ENCODE measurements at regions not wholly inside any gene's neighbourhood (a gene's known extent, or its start where the extent isn't known, plus 50 kb on each side); places are given as distances from the start of the nearest gene placed in this dataset.

DNA sequence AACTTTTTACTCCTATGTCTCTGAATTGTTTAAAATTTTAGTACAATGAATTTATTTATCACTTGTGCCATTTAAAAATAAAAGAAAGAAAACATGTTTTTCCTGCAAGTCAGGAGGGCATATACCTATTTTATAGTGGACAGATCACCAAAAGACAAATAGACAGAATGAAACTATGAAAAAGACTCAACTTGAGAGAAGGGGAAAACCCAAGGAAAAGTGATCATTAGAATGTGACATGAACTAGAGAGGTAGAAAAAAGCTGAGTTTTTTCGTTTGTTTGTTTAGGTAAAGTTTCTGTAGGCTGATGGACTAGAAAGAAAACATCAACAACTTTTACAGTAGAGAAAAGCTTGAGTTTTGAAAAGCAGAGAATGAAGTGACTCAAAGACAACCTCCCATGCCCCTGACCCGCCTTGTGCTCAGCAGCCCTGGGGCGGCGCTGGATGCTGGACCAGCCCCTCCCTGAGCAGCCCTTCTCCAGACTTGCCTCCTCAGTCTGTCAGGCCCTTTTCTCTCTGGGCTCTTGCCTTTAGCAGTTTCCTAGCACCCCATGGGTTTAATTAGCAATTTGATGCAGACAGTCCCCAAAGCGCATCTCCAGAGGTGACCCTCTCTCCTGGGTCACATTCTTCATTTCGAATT lies 95.1 kb upstream of the ARID2 start:
- DNase-seq: no peak

- no peak for DNase-seq
These were observed 92.3 kb upstream of the ARID2 start for GRCh38 chr12:45637242-45637641.

DNA sequence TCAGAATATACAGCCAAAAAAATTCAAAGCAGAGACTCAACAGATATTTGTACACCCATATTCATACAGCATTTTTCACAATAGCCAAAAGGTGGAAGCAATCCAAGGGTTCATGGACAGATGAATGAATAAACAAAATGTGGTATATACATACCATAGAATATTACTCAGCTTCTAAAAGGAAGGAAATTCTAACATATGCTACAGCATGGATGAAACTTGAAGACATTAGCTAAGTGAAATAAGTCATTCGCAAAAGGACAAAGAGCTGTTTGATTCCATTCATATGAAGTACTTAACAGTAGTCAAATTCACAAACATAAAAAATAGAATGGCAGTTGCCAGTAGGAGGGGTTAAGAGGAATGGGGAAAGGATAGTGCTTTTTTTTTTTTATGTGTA lies 91.8 kb upstream of the ARID2 start:
- no peak for DNase-seq

DNA sequence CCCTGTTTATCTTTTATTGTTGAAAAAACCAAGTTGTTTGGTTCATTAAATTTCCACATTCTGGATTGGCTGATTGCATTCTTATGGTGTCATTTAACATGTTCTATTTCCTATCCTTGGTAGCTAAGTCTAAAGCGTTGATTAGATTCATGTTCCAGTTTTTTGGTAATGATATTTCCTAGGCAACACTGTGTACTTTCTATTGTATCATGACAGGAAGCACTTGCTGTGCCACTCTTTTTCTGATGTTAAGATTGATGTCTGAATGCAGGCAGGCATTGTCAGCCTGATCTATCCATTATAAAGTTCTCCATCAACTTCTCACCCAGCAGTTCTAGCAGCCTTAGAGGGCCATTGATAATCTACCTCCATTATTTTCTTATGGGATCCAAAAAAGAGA lies 91.1 kb upstream of the ARID2 start:
- peak; percentile 7 for DNase-seq

DNA sequence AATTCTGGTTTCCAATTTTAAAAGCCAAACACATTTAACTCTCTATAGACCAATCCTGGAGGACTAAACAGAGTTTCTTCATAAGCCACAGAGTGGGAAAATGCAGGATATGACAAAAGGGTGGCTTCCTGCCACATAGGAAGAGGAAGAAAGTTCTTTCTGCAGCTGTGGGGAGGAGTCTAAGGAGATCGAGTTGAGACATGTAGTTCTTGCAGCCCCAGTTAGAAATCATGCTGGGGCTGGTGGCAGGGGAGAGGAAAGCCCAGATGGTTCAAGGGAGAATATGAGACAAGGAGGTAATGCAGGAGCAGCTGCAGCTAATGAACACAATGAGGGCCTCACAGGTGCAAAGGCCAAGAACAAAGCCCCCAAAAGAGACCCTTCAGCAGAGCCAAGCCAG lies 85.0 kb upstream of the ARID2 start:
- DNase-seq: no peak

DNA sequence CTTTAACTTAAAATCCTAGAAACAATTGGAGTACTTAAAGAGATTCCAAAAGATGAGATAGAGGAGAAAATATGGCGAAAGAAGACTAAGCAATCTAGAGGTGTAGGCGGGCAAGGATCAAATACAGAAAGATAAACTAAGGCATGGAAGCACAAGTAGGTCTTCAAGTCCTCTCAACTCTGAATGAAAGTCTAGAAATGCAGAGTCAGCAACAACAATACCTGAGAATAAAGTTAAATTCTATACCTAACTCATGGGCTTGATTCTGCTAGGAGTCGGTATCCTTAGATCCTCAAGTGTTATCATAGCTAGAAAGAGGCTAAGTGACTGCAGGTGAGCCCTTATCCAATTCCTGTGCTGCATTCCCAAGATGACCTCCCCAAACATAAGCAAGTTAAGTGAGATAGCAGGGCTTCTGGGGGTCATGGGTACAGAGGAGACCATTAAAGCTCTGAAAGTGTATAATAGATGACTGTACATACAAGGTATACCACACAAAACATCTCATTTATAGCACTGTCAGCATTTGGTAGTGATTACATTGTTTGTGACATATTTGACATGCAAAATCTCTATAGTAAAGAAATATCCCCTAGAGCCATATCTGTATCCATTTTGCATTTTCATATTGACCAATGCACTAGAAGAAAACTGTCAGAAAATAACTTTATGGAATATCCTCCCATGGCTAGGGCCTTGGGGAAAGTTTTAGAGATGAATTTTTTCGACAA lies 82.5 kb upstream of the ARID2 start:
- DNase-seq: no peak

GRCh38 chr12:45648070-45648469 lies 81.4 kb upstream of the ARID2 start:
- DNase-seq: no peak

DNA sequence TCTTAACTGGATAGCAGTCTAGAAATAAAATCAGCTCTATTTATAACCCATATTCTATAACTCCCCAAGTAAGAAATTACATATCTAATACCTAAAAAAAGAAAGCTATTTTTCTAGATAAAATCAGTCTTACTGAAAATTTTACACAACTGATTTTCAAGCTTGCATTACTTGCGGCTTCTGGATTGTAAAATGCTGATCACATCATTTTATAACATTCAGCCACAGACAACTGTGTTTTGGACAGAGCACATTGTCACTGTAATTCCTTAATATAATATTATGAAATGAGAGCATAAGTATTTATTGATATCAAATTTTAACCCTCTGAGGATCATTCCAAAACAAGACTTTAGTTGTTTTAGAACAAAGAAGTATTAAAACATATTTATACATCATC lies 78.5 kb upstream of the ARID2 start:
- DNase-seq: no peak

DNA sequence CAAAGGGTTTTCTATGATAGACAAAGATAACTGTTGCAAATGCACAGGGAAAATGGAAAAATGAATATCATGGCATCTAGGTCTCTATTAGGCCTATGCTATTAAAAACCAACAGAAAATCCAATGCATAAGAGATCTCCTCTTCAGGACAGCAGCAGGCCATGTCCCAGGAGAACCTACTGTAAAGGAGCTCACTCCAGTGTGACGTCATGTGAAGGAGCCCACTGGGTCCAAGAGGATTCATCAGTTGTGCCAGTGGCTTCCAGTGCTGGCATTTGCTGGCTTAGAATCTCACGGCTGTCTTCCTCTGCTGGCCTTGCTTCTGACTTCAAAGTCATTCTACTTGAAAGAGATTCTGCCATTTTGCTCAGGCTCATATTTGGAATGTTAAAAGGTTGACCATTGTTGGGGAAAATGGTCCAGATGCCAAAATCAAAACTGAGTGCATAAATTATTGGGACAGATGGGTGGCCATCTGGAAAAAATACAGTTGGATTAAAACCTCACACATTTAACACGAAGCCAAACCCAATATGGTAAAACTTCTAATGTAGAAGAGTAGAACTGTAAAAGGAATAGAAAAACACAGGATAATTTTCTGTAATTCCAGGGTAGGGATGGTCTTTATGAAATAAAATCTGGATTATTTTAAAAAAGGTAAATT lies 75.4 kb upstream of the ARID2 start:
- no peak for DNase-seq

DNA sequence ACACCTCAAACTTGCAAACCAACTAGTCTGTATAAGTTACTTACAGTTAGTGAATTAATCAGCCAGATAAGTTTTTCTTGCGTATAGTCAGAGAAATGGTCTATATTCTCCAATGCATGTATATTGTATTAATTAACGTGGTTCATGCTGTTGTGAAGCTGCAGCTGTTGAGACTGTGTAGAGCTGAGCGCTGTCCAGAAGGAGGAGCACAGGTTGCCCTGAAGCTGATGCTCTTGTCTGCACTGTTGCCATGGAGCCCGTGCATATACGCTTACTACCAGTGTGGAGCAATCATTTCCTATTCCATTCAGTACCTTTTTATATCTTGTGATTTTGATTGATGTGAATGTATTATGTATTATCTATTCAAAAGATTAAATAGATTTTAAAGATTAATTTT lies 74.3 kb upstream of the ARID2 start:
- peak; percentile 13 for DNase-seq

- no peak for DNase-seq
These were observed 73.8 kb upstream of the ARID2 start for GRCh38 chr12:45655743-45656142.

GRCh38 chr12:45658020-45658419 lies 71.5 kb upstream of the ARID2 start:
- no peak for DNase-seq

GRCh38 chr12:45660330-45660729 lies 69.2 kb upstream of the ARID2 start:
- DNase-seq: no peak

GRCh38 chr12:45663455-45663854 lies 66.1 kb upstream of the ARID2 start:
- no peak for DNase-seq

GRCh38 chr12:45665941-45666340 lies 63.6 kb upstream of the ARID2 start:
- no peak for DNase-seq

DNA sequence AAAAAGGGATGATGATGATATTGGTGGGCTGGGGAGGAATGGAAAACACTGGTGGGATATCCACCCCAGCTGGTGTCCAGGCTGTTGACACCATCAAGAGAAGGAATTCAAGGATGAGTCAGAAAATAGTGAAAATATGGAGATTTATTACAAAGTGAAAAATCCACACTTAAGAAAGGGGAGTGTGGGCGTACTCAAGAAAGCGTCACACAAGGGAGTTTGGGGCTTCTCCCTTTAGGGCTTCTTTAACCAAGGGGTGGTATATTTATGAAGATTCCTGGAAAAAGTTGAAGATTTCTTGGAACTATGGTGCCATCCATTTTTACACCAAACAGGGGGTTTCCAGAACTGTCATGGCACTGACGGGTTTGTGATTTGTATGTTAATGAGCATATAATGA lies 63.1 kb upstream of the ARID2 start:
- DNase-seq: no peak

DNA sequence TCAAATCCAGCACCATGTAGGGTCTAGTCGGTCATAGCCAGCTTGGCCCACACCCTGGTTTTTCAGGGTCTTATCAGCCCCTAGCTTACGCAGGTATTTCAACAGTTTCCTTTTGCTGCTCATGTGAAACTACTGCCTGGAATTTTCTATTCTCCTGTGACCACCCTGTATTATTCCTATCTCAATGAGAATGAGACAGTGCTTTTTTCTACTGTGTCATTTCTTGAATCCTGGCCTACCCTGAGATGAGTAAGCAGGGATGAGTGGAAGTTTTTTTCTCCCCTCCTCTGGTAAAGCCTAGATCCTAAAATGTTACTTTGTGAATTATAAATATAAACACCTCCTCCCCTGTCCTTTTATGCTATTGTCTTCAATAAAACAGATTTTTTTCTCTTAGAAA lies 62.7 kb upstream of the ARID2 start:
- no peak for DNase-seq

- DNase-seq: no peak
These were observed 61.7 kb upstream of the ARID2 start for GRCh38 chr12:45667761-45668160.

DNA sequence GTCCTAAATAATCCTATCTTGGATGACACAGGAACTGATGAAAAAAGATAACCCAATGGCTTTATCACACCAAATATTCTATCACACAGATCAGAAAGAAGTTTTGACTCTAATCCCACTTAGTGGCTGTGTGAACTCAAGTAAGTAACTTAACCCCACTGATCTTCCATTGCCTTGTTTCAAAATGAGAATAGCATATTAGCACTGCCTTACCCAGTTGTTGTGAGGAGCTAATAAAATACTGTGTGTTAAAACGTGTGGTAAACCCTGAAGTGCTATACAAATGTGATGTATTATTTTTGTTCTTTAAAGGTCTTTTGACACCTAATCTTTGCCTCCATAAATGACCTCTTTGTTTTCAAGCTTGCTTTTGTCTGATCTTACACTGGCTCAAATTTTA lies 60.9 kb upstream of the ARID2 start:
- no peak for DNase-seq

DNA sequence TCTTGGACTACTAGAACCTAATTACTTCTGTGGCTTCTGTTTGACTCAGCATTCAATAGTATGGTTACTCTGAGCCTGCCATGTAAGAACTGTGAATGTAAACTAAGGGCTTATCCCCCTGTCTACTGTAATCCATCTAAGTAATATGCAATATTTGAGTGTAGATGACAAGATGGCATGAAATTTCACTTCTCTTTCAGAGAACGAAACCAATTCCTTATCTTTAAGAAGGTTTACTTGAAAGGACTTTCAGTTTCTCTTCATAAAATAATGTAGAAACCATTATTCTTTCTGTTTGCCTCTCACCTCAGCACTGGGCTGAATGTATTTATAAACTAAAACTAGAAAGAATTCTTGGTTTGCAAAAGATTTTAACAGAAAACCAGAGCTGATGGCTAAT lies 60.4 kb upstream of the ARID2 start:
- no peak for DNase-seq

- DNase-seq: no peak
These were observed 59.7 kb upstream of the ARID2 start for GRCh38 chr12:45669792-45670191.

DNA sequence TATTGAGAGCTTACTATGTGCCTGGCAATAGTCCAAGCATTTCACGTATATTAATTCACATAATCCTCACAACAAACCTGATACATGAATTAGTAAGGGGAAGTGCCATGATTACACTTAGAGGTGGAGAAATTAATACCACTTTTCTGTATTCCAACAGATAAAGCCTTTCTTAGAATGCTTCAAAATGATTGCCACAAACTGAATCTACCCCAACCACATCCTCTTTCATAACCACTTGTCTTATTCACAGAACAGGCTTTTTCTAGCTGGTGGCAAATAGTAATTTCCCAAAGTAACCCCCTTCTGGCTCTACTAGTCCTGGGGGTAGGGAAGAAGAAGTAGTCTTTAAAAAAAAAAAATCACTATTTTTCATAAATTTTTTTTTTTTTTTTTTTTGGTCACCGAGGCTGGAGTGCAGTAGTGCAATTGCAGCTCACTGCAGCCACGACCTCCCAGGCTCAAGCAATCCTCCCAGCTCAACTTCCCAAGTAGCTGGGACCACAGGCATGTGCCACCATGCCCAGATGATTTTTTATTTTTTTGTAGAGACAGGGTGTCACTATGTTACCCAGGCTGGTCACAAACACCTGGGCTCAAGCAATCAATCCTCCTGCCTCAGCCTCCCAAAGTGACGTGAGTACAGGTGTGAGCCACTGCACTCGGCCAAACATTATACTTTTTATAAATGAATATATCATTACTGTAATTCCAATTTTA lies 59.0 kb upstream of the ARID2 start:
- no peak for DNase-seq

GRCh38 chr12:45671254-45671653 lies 58.3 kb upstream of the ARID2 start:
- DNase-seq: no peak

All from NCI-H748 treated with DMSO at 0.1 percent for 48 hours (cell line).